ENCODE measurements at regions not wholly inside any gene's neighbourhood (a gene's known extent, or its start where the extent isn't known, plus 50 kb on each side); places are given as distances from the start of the nearest gene placed in this dataset.

- Histone ChIP-seq H3K27ac (no peak overlapping the region), H3K9me3 (no peaks in the 10 kb centered on the region), H3K27me3 (no peaks in the 10 kb centered on the region), H3K4me3 (no peak overlapping the region), H3K4me1 (peaks cover 4% of the 10 kb centered on the region), H3K36me3 (ENCODE audit: low read depth, missing control alignments) (no peaks in the 10 kb centered on the region)
- no peak for DNase-seq
- TF ChIP-seq POLR2A (IDR thresholded peaks at IDR 0.05) = no peak
- TF ChIP-seq CTCF (IDR thresholded peaks at IDR 0.05) = no peak
- intact Hi-C loops (cut with DNase I; ENCODE audit: low total_unique reads) = no loop called here
These were observed 108.2 kb downstream of the DIRAS3 start for GRCh38 chr1:67942274-67942673.

GRCh38 chr1:67941746-67942145 is 108.5 kb upstream of the GNG12 start:
- H3K36me3 ChIP-seq (ENCODE audit: low read depth, missing control alignments) = no peaks in the 10 kb centered on the region
- H3K4me3 ChIP-seq = no peak overlapping the region
- no peaks in the 10 kb centered on the region for H3K27me3 ChIP-seq
- H3K9me3 ChIP-seq = no peaks in the 10 kb centered on the region
- WGBS, 2 donors = 89 to 91% methylated on average over 3 of the region's 3 CpGs
- intact Hi-C loops (cut with DNase I; ENCODE audit: low total_unique reads) = no loop called here
- TF ChIP-seq CTCF (IDR thresholded peaks at IDR 0.05) = no peak
- no peak for TF ChIP-seq POLR2A (IDR thresholded peaks at IDR 0.05)
- DNase-seq = no peak
- H3K4me1 ChIP-seq = peaks cover 5% of the 10 kb centered on the region
- H3K27ac ChIP-seq = no peak overlapping the region

- no peaks in the 10 kb centered on the region for H3K27me3 ChIP-seq
- intact Hi-C loops (cut with DNase I; ENCODE audit: low total_unique reads) = no loop called here
- peaks cover 5% of the 10 kb centered on the region for H3K4me1 ChIP-seq
- H3K9me3 ChIP-seq = no peaks in the 10 kb centered on the region
- no peak for TF ChIP-seq CTCF (IDR thresholded peaks at IDR 0.05)
- TF ChIP-seq POLR2A (IDR thresholded peaks at IDR 0.05) = no peak
- no peak overlapping the region for H3K27ac ChIP-seq
- 87 to 92% methylated on average over 4 of the region's 4 CpGs for WGBS, 2 donors
- no peak for DNase-seq
- no peaks in the 10 kb centered on the region for H3K36me3 ChIP-seq (ENCODE audit: low read depth, missing control alignments)
- H3K4me3 ChIP-seq = no peak overlapping the region
These were observed 107.9 kb upstream of the GNG12 start for GRCh38 chr1:67941155-67941554.

GRCh38 chr1:67939942-67940341 is 106.7 kb upstream of the GNG12 start:
- intact Hi-C loops (cut with DNase I; ENCODE audit: low total_unique reads) = no loop called here
- no peak for DNase-seq
- Histone ChIP-seq H3K4me1 (peaks cover 5% of the 10 kb centered on the region), H3K4me3 (no peak overlapping the region), H3K27me3 (no peaks in the 10 kb centered on the region), H3K36me3 (ENCODE audit: low read depth, missing control alignments) (no peaks in the 10 kb centered on the region), H3K9me3 (no peaks in the 10 kb centered on the region), H3K27ac (no peak overlapping the region)
- WGBS, 2 donors = 53 to 57% methylated on average over 2 of the region's 2 CpGs
- no peak for TF ChIP-seq CTCF (IDR thresholded peaks at IDR 0.05)
- no peak for TF ChIP-seq POLR2A (IDR thresholded peaks at IDR 0.05)

- WGBS, 2 donors = 56 to 60% methylated on average over 5 of the region's 5 CpGs
- no peak overlapping the region for H3K4me3 ChIP-seq
- H3K36me3 ChIP-seq (ENCODE audit: low read depth, missing control alignments) = no peaks in the 10 kb centered on the region
- TF ChIP-seq CTCF (IDR thresholded peaks at IDR 0.05) = no peak
- TF ChIP-seq POLR2A (IDR thresholded peaks at IDR 0.05) = no peak
- intact Hi-C loops (cut with DNase I; ENCODE audit: low total_unique reads) = no loop called here
- H3K27me3 ChIP-seq = no peaks in the 10 kb centered on the region
- H3K27ac ChIP-seq = no peak overlapping the region
- DNase-seq = no peak
- H3K4me1 ChIP-seq = peaks cover 5% of the 10 kb centered on the region
- no peaks in the 10 kb centered on the region for H3K9me3 ChIP-seq
These were observed 106.0 kb upstream of the GNG12 start for GRCh38 chr1:67939186-67939743.
